Ascending aorta (tissue), 2 donors: ENCODE measurements at regions not wholly inside any gene's neighbourhood (a gene's known extent, or its start where the extent isn't known, plus 50 kb on each side); places are given as distances from the start of the nearest gene placed in this dataset.

Experiments used
- DNase-seq, 2 donors: peaks; one replicate each; pipeline ENCODE4 v3.0.0-alpha.2; 2019; ENCODE audit warnings: low spot score in 2 of 2
- H3K27ac ChIP-seq, 2 donors: fragments of 200-600 bp; sonication (generic); one replicate each; pipeline ENCODE4 v1.5.1; 2016 to 2017; ENCODE audit warnings: mild to moderate bottlenecking in 1 of 2
- H3K27me3 ChIP-seq: fragments of 200-600 bp; sonication (generic); one replicate; pipeline ENCODE4 v1.5.1; 2017
- H3K36me3 ChIP-seq, 2 donors: fragments of 200-600 bp; sonication (generic); one replicate each; pipeline ENCODE4 v1.5.1; 2016
- H3K4me1 ChIP-seq, 2 donors: fragments of 200-600 bp; sonication (generic); one replicate each; pipeline ENCODE4 v1.5.1; 2016 to 2017; ENCODE audit warnings: mild to moderate bottlenecking in 1 of 2
- H3K4me3 ChIP-seq, 2 donors: fragments of 200-600 bp; sonication (generic); one replicate each; pipeline ENCODE4 v1.5.1; 2016 to 2017; ENCODE audit warnings: mild to moderate bottlenecking in 1 of 2
- H3K9me3 ChIP-seq, 2 donors: fragments of 200-600 bp; sonication (generic); one replicate each; pipeline ENCODE4 v1.5.1; 2016
- intact Hi-C: fragments of 100-400 bp; cut with DNase I; formaldehyde crosslinking; loops from one replicate; pipeline ENCODE4 v1.15.1; 2023
- TF ChIP-seq, protein P1 (sequence below), 3 experiments: fragments of 200-600 bp in 2 of 3; fragments of 450-650 bp in 1 of 3; sonication (generic) in 2 of 3; IDR thresholded peaks; one replicate each; pipeline ENCODE4 v1.5.1; 2016 to 2019; ENCODE audit warnings: antibody characterized with exemption in 3 of 3, mild to moderate bottlenecking in 1 of 3, moderate library complexity in 1 of 3

DNA sequence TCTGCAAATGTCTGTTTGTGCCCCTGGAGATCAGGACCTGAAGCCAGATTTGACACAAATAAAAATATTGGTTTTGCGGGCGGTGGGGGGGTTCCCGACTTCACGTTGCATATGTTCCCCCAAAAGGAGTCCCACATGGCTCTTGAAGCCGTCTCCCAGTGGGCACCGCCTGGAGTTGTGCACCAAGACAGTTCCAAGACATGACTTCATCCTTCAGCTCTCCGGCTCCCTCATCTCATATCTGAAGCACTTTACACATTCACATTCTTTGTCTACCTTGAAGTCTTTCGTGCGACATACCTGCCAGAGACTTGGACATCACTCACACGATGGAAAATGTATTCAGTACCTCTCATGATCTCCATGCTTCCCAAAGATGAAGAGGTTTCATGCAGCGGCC, 362.8 kb upstream of the FOXK1 start:
- Histone ChIP-seq H3K4me1 (no peaks in the 10 kb centered on the region), H3K27ac (no peak overlapping the region), H3K36me3 (no peaks in the 10 kb centered on the region), H3K4me3 (no peak overlapping the region), H3K27me3 (no peaks in the 10 kb centered on the region), H3K9me3 (no peaks in the 10 kb centered on the region)
- DNase-seq = no peak
- intact Hi-C loops = no loop called here
- TF ChIP-seq, protein P1, sequence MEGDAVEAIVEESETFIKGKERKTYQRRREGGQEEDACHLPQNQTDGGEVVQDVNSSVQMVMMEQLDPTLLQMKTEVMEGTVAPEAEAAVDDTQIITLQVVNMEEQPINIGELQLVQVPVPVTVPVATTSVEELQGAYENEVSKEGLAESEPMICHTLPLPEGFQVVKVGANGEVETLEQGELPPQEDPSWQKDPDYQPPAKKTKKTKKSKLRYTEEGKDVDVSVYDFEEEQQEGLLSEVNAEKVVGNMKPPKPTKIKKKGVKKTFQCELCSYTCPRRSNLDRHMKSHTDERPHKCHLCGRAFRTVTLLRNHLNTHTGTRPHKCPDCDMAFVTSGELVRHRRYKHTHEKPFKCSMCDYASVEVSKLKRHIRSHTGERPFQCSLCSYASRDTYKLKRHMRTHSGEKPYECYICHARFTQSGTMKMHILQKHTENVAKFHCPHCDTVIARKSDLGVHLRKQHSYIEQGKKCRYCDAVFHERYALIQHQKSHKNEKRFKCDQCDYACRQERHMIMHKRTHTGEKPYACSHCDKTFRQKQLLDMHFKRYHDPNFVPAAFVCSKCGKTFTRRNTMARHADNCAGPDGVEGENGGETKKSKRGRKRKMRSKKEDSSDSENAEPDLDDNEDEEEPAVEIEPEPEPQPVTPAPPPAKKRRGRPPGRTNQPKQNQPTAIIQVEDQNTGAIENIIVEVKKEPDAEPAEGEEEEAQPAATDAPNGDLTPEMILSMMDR (IDR thresholded peaks at IDR 0.05) = no peak

DNA sequence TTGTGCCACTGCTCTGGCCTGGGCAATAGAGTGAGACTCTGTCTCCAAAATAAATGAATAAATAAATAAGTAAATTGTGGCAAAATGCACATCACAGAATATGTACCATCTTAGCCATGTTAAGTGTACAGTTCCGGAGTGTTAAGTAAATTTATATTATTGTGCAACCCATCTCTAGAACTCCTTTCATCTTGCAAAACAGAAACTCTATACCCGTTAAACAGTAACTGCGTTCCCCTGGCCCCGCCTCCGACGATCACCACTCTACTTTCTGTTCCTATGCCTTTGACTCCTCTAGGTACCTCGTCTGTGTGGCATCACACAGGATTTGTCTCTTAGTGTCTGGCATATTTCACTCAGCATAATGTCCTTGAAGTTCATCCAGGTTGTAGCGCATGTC, 356.4 kb upstream of the FOXK1 start:
- intact Hi-C loops = no loop called here
- DNase-seq = no peak
- no peaks in the 10 kb centered on the region for H3K36me3 ChIP-seq
- no peak overlapping the region for H3K4me3 ChIP-seq
- H3K4me1 ChIP-seq = no peaks in the 10 kb centered on the region
- H3K27me3 ChIP-seq = no peaks in the 10 kb centered on the region
- no peaks in the 10 kb centered on the region for H3K9me3 ChIP-seq
- H3K27ac ChIP-seq = no peak overlapping the region
- TF ChIP-seq, protein P1 (IDR thresholded peaks at IDR 0.05) = no peak

- Histone ChIP-seq H3K4me3 (no peak overlapping the region), H3K27ac (no peak overlapping the region), H3K4me1 (no peaks in the 10 kb centered on the region), H3K9me3 (no peaks in the 10 kb centered on the region), H3K36me3 (no peaks in the 10 kb centered on the region), H3K27me3 (no peaks in the 10 kb centered on the region)
- intact Hi-C loops = no loop called here
- TF ChIP-seq, protein P1 (IDR thresholded peaks at IDR 0.05) = no peak
- DNase-seq = no peak
These were observed 350.4 kb upstream of the FOXK1 start for GRCh38 chr7:4331711-4332110.

DNA sequence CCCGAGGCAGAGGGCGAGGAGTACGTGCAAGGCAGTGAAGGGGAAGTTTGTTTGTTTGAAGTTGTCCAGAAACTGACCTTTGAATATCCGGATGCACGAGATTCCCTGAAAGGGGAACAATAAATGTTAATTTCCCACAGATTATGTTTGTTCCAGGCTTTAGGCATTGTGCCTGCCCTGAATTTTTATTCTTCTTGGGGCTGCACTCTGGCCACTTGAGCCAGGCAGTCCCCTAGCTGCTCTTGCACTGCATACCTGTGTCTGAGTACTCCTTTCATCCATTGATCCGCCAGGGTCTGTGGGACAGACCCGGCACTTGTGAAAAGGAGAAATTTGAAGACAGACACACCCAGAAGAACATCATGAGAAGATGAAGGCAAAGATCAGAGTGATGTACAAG, 343.5 kb upstream of the FOXK1 start:
- H3K27me3 ChIP-seq = no peaks in the 10 kb centered on the region
- H3K9me3 ChIP-seq = no peaks in the 10 kb centered on the region
- H3K4me1 ChIP-seq = no peaks in the 10 kb centered on the region
- TF ChIP-seq, protein P1 (IDR thresholded peaks at IDR 0.05) = no peak
- no peaks in the 10 kb centered on the region for H3K36me3 ChIP-seq
- no peak overlapping the region for H3K27ac ChIP-seq
- intact Hi-C loops = no loop called here
- no peak for DNase-seq
- no peak overlapping the region for H3K4me3 ChIP-seq

DNA sequence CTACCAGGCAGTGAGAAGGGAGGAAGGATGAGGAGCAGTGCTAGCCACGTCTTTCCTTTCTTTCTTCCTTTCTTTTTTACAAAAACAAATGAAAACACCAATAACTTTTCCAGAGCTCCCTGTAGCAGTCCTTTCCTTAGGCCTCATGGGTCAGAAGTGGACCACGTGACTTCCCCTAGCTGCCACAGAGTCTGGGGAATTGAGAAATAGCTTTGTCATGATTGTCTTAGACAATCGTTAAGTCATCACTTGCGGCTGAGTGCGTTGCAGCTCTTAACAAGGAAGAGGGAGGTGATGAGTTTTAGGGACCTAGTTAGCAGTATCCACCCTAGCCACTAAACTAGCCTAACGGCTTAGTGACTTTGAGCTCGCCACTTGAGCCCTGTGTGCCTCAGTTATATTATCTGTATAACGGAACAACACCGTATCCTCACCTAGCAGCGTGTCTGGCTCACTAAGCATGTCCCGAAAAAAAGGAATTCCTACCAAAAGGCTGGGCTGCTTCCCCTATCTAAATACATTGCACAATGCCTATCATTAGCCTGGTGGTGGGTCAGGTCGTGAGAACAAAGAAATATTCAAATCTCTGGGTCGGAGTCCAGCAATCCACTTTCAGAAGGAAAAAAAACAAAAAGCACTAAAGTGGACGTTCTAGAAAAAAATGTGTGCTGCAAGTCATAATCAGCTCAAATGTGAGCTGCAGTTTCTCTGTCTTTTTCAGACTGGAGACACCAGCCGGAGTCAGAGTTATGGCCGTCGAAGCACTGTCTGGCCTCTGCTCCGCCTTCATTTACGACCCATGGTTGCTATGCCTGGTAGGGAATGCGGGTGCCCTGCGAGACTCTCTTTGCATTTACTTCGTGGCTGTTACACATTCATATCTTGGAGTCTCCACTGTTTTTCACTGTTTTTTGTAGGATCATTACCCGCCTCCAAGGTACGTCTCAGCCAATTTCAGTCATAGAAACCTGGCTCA, 338.5 kb upstream of the FOXK1 start:
- H3K36me3 ChIP-seq = no peaks in the 10 kb centered on the region
- DNase-seq = no peak
- TF ChIP-seq, protein P1 (IDR thresholded peaks at IDR 0.05) = no peak
- no peak overlapping the region for H3K27ac ChIP-seq
- intact Hi-C loops = no loop called here
- no peak overlapping the region for H3K4me3 ChIP-seq
- peaks cover 0 to 9% of the 10 kb centered on the region in 2 donors for H3K9me3 ChIP-seq
- no peaks in the 10 kb centered on the region for H3K4me1 ChIP-seq
- no peaks in the 10 kb centered on the region for H3K27me3 ChIP-seq
